Neural progenitor cell (in vitro differentiated cells): ENCODE measurements at regions not wholly inside any gene's neighbourhood (a gene's known extent, or its start where the extent isn't known, plus 50 kb on each side); places are given as distances from the start of the nearest gene placed in this dataset.

Experiments used
- DNase-seq: peaks from one replicate; pipeline ENCODE4 v3.0.0-alpha.2; 2016; ENCODE audit warnings: low spot score
- H2AFZ ChIP-seq: fragments of 200-600 bp; sonication (generic); replicated peaks from 2 replicates; pipeline ENCODE4 v1.6.1; 2016; ENCODE audit warnings: antibody characterized with exemption
- H3F3A ChIP-seq: fragments of 200-600 bp; sonication (generic); 2 replicates; pipeline ENCODE4 v1.6.1; 2016; ENCODE audit warnings: antibody characterized with exemption, low read depth
- H3K27ac ChIP-seq: fragments of 200-600 bp; sonication (generic); 2 replicates; pipeline ENCODE4 v1.5.1; 2016; ENCODE audit warnings: mild to moderate bottlenecking
- H3K27me3 ChIP-seq: fragments of 200-600 bp; sonication (generic); 2 replicates; pipeline ENCODE4 v1.6.1; 2016; ENCODE audit warnings: mild to moderate bottlenecking, moderate library complexity
- H3K36me3 ChIP-seq: fragments of 200-600 bp; sonication (generic); 2 replicates; pipeline ENCODE4 v1.5.1; 2016
- H3K4me1 ChIP-seq: fragments of 200-600 bp; sonication (generic); 2 replicates; pipeline ENCODE4 v1.6.1; 2016; ENCODE audit warnings: mixed run types
- H3K4me2 ChIP-seq: fragments of 200-600 bp; sonication (generic); 2 replicates; pipeline ENCODE4 v1.6.1; 2016
- H3K4me3 ChIP-seq: fragments of 200-600 bp; sonication (generic); 2 replicates; pipeline ENCODE4 v1.5.1; 2016
- H3K79me2 ChIP-seq: fragments of 200-600 bp; sonication (generic); 2 replicates; pipeline ENCODE4 v1.6.1; 2016; ENCODE audit warnings: low read depth
- H3K9ac ChIP-seq: fragments of 200-600 bp; sonication (generic); 2 replicates; pipeline ENCODE4 v1.6.1; 2016
- H3K9me3 ChIP-seq: fragments of 200-600 bp; sonication (generic); 2 replicates; pipeline ENCODE4 v1.5.1; 2016; ENCODE audit warnings: low read depth
- H4K20me1 ChIP-seq: fragments of 200-600 bp; sonication (generic); 2 replicates; pipeline ENCODE4 v1.6.1; 2016; ENCODE audit warnings: low read depth
- H3K27ac Mint-ChIP-seq: 3 replicates; pipeline ENCODE4 v1.8.0; 2021; ENCODE audit warnings: mixed read lengths
- H3K27me3 Mint-ChIP-seq: 2 replicates; pipeline ENCODE4 v1.8.0; 2022; ENCODE audit warnings: low read depth, mild to moderate bottlenecking, inconsistent platforms, moderate library complexity, mixed read lengths; ENCODE audit not compliant: insufficient read depth
- H3K36me3 Mint-ChIP-seq: 3 replicates; pipeline ENCODE4 v1.8.0; 2021; ENCODE audit warnings: mixed read lengths
- H3K4me1 Mint-ChIP-seq: 3 replicates; pipeline ENCODE4 v1.8.0; 2021; ENCODE audit warnings: mixed read lengths
- H3K4me3 Mint-ChIP-seq: 3 replicates; pipeline ENCODE4 v1.8.0; 2021; ENCODE audit warnings: mild to moderate bottlenecking, moderate library complexity, mixed read lengths
- H3K9me3 Mint-ChIP-seq: 3 replicates; pipeline ENCODE4 v1.8.0; 2020; ENCODE audit warnings: mixed read lengths
- EZH2 ChIP-seq: fragments of 200-600 bp; sonication (generic); IDR thresholded peaks from 2 replicates; pipeline ENCODE4 v1.6.1; 2017; ENCODE audit warnings: antibody characterized with exemption, mild to moderate bottlenecking, moderate library complexity
- EZH2phosphoT487 ChIP-seq: fragments of 200-600 bp; sonication (generic); IDR thresholded peaks from 2 replicates; pipeline ENCODE4 v1.6.1; 2017; ENCODE audit warnings: antibody characterized with exemption
- TF ChIP-seq, protein P1 (sequence below): fragments of 200-600 bp; sonication (generic); IDR thresholded peaks from 2 replicates; pipeline ENCODE4 v1.5.1; 2017; ENCODE audit warnings: antibody characterized with exemption, mild to moderate bottlenecking

- Histone ChIP-seq H3K9me3 (no peaks in the 10 kb centered on the region), H4K20me1 (no peaks in the 10 kb centered on the region), H3F3A (peaks cover 10% of the 10 kb centered on the region), H3K27ac (no peak overlapping the region), H3K36me3 (no peaks in the 10 kb centered on the region), H3K27me3 (no peaks in the 10 kb centered on the region), H3K4me1 (peaks cover 18% of the 10 kb centered on the region), H3K79me2 (no peaks in the 10 kb centered on the region), H3K9ac (no peak overlapping the region), H3K4me2 (no peak overlapping the region), H2AFZ (no peak overlapping the region), H3K4me3 (no peak overlapping the region)
- peaks cover 42% of the 10 kb centered on the region for H3K4me1 Mint-ChIP-seq
- peaks cover 2% of the 10 kb centered on the region for H3K27me3 Mint-ChIP-seq
- no peak overlapping the region for H3K27ac Mint-ChIP-seq
- peaks cover 6% of the 10 kb centered on the region for H3K9me3 Mint-ChIP-seq
- H3K36me3 Mint-ChIP-seq, result no peaks in the 10 kb centered on the region
- TF ChIP-seq EZH2, result no peak
- TF ChIP-seq EZH2phosphoT487, result no peak
- TF ChIP-seq, protein P1, sequence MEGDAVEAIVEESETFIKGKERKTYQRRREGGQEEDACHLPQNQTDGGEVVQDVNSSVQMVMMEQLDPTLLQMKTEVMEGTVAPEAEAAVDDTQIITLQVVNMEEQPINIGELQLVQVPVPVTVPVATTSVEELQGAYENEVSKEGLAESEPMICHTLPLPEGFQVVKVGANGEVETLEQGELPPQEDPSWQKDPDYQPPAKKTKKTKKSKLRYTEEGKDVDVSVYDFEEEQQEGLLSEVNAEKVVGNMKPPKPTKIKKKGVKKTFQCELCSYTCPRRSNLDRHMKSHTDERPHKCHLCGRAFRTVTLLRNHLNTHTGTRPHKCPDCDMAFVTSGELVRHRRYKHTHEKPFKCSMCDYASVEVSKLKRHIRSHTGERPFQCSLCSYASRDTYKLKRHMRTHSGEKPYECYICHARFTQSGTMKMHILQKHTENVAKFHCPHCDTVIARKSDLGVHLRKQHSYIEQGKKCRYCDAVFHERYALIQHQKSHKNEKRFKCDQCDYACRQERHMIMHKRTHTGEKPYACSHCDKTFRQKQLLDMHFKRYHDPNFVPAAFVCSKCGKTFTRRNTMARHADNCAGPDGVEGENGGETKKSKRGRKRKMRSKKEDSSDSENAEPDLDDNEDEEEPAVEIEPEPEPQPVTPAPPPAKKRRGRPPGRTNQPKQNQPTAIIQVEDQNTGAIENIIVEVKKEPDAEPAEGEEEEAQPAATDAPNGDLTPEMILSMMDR, result no peak
- no peak overlapping the region for H3K4me3 Mint-ChIP-seq
- no peak for DNase-seq
These were observed 230.3 kb downstream of the SUDS3 start for GRCh38 chr12:118606690-118607089.

DNA sequence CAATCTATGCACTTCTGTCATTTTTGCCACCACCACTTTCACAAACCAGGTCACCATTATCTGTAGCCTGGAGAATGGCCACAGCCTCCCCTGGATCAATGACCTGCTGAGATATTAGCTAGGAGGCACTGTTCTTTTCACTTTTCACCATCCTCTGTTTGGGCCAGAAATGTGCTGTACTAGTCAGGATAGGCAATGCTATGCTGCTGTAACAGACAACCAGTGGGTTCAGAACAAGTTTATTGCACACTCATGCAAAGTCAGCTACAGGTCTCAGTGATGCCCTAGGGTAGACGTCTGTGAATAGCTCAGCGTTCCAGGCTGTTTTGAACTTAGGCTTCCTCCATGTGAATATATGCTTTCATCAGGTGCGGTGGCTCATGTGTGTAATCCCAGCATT is 231.5 kb downstream of the SUDS3 start:
- peaks cover 2% of the 10 kb centered on the region for H3K27me3 Mint-ChIP-seq
- Histone ChIP-seq H3K4me2 (no peak overlapping the region), H3K27ac (no peak overlapping the region), H3K27me3 (no peaks in the 10 kb centered on the region), H3K79me2 (no peaks in the 10 kb centered on the region), H3K9ac (no peak overlapping the region), H3F3A (peaks cover 10% of the 10 kb centered on the region), H3K4me1 (peaks cover 20% of the 10 kb centered on the region), H3K36me3 (no peaks in the 10 kb centered on the region), H2AFZ (no peak overlapping the region), H3K9me3 (no peaks in the 10 kb centered on the region), H4K20me1 (no peaks in the 10 kb centered on the region), H3K4me3 (no peak overlapping the region)
- no peak overlapping the region for H3K27ac Mint-ChIP-seq
- DNase-seq, result no peak
- TF ChIP-seq EZH2 (no peak), EZH2phosphoT487 (no peak)
- TF ChIP-seq, protein P1, result no peak
- H3K36me3 Mint-ChIP-seq, result peaks cover 2% of the 10 kb centered on the region
- peaks cover 47% of the 10 kb centered on the region for H3K4me1 Mint-ChIP-seq
- no peak overlapping the region for H3K4me3 Mint-ChIP-seq
- peaks cover 8% of the 10 kb centered on the region for H3K9me3 Mint-ChIP-seq

GRCh38 chr12:118608770-118609344 is 232.5 kb downstream of the SUDS3 start:
- Histone ChIP-seq H3K4me3 (no peak overlapping the region), H3K36me3 (no peaks in the 10 kb centered on the region), H4K20me1 (no peaks in the 10 kb centered on the region), H3K4me1 (peaks cover 20% of the 10 kb centered on the region), H3K27ac (no peak overlapping the region), H3K4me2 (no peak overlapping the region), H3F3A (peaks cover 10% of the 10 kb centered on the region), H2AFZ (no peak overlapping the region), H3K9ac (no peak overlapping the region), H3K9me3 (peaks cover 6% of the 10 kb centered on the region), H3K27me3 (no peaks in the 10 kb centered on the region), H3K79me2 (no peaks in the 10 kb centered on the region)
- H3K27me3 Mint-ChIP-seq, result peaks cover 2% of the 10 kb centered on the region
- DNase-seq, result no peak
- H3K36me3 Mint-ChIP-seq, result peaks cover 7% of the 10 kb centered on the region
- H3K9me3 Mint-ChIP-seq, result peaks cover 17% of the 10 kb centered on the region
- peak overlapping the region; percentile 52 for H3K27ac Mint-ChIP-seq
- no peak for TF ChIP-seq EZH2phosphoT487
- TF ChIP-seq, protein P1, result no peak
- TF ChIP-seq EZH2, result no peak
- no peak overlapping the region for H3K4me3 Mint-ChIP-seq
- peaks cover 41% of the 10 kb centered on the region for H3K4me1 Mint-ChIP-seq
